ENCODE measurements at regions not wholly inside any gene's neighbourhood (a gene's known extent, or its start where the extent isn't known, plus 50 kb on each side); places are given as distances from the start of the nearest gene placed in this dataset.
"Not testable (repeated sequence)": the region's sequence is repeated elsewhere in the genome, so short reads cannot be mapped to it uniquely, and the experiment has no call there.

DNA sequence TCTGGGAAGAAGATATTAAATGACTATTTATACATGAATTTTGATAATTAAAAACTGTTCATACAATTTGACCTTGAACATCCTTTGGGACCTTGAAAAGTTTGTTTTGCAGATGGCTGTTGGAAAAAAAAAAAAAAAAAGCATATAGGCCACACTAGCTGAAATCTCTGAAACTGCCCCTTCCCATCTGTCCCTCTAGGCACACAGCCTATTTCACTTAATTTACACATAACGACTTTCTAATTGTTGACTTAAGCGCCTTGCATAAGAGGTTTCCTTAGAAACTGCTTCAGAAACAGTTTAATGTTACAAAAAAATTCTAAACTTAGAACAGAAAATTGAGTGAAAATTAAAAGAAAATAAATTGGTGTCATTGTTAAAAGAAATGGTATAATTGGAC is 131.0 kb downstream of the COX18 start:
- DNase-seq (ENCODE audit: low spot score), result no peak

DNA sequence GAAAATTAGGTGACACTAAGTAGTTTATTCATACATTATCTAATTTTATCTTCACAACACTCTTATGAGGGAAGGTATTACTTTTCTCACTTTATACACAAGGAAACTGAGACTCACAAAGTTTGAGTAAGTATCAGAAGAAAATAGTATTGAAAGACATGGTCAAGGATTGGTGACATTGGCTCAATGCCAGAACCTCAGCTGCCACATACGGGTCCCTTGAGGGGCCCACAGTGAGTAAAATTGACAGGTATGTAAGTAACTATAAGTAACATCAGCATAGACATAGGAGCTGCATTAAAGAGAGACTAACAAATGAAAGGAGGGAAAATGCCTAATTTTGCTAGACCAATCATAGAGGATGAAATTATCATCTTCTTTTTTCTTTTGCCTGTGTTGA is 134.1 kb downstream of the COX18 start:
- no peak for DNase-seq (ENCODE audit: low spot score)

DNA sequence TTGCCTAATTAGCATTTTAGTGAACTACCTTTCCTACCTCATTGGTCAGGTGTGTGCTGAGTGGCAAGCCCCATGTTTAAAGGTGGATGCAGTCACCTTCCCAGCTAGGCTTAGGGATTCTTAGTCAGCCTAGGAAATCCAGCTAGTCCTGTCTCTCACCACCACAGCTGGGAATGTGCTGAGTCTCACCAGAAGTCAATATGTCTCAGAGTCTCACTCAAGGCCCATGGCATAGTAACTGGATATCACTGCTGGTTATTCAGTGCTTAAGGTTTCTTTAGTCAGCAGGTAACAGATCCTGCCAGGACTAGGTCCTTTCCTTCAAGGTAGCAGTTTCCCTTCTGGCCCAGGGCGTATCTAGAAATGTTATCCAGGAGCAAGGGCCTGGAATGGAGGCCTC is 136.5 kb downstream of the COX18 start:
- no peak for DNase-seq (ENCODE audit: low spot score)

DNA sequence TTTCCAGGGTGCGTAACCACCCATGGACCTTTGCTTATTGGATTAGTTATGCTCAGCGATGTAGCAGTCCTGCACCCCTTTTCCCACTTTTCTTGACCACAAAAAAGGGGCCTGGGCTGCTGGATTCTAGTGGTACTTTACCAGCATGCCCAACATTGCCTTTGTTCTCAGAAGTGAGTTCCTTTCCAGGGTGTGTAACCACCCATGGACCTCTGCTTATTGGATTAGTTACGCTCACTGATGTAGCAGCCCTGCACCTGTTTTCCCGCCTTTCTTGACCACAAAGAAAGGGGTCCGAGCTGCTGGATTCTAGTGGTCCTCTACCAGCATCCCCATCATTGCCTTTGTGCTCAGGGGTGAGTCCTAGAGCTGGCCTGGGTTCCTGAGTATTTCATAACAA is 138.2 kb downstream of the COX18 start:
- no peak for DNase-seq (ENCODE audit: low spot score)

DNA sequence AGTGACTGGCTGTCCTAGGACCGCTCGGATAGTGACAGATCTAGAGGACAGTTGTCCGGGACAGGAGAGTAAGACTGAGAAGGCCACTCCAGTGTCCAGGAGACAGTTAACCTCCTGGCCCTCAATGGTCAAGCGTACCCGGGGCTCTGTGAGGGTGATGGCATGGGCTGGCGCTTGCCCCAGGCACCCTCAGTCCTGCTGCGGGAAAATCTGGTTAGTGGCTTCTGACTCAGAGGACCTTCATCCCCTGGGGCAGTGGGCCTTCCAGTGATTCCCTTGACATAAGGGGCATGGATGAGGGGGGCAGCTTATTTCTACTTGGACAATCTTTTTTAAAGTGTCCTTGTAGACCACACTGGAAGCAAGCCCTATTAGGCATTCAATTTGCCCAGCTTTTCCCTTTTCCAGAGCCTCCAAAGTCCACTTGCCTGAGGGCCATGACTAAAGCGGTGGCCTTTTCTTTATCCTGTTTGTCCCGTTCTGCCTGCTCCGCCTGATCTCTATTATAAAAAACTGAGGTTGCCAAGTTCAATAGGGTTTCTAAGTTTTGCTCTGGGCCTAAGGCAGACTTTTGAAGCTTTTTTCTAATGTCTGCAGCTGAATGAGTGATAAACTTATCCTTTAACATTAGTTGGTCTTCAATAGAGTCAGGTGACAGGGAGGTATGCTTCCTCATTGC is 139.8 kb downstream of the COX18 start:
- not testable (repeated sequence) for DNase-seq (ENCODE audit: low spot score)

DNA sequence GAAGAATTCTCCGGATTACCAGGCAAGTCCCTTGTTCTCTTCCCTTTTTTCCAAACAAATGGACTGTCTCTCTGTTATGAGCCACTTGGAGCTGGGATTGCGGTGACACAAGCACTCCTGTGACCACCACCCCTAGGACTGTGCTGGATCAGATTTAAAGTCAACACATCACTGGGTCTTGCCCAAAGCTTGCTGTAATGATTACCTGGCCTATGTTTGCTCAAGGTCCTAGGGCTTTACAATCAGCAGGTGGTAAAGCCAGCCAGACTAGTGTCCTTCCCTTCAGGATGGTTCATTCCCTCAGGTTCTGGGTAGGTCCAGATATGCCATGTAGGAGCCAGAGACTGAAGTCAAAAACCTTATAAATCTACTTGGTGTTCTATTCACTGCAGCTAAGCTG is 144.7 kb downstream of the COX18 start:
- DNase-seq (ENCODE audit: low spot score), result no peak

DNA sequence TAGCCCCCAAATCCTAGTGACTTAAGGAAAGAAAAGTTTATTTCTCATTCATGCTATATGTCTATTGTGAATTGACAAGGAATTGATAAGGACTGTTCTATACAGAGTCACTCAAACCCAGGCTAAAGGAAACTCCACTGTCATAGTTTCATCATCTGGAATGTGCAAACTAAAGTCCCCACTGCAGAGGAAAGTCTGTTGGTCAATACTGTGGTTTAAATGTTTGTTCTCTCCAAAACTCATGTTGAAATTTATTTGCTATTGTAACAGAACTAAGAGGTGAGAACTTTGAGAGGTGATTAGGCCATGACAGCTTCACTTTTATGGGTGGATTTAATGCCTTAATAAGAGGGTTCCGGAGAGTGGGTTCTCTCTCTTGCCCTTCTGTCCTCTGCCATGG is 149.6 kb downstream of the COX18 start:
- no peak for DNase-seq (ENCODE audit: low spot score)

DNA sequence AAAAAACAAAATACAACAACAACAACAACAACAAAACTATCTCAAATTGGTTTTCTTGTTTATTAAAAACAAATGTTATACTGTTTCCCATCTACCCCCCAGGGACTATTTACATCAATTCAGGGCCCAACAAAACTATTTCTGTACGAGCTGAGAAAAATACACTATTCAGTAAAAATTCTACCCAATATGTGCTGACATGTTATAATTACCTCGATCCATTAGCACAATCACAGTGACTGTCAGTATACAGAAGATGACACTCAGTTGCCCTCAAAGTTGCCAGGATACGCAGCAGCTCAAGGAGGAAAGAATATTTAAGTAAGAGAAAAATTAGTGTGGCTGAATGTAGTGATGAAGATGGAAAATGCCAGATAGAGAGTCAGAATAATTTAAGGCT is 150.1 kb downstream of the COX18 start:
- no peak for DNase-seq (ENCODE audit: low spot score)

DNA sequence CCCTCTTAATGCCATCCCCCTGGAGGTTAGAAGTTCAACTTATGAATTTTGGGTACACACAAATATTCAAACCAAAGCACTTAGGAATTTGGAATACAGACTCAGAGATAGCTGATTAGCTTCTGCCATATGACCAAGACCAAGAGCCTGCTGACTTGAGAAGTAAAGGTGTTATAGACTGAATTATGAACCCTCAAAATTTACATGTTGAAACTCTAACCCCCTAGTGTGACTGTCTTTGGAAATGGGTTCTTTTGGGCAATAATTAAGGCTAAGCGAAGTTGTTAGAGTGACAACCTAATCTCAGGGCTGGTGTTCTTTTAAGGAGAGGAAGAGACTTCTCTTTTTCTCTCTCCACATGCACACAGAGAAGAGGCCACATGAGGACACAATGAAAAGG is 151.2 kb downstream of the COX18 start:
- no peak for DNase-seq (ENCODE audit: low spot score)

DNA sequence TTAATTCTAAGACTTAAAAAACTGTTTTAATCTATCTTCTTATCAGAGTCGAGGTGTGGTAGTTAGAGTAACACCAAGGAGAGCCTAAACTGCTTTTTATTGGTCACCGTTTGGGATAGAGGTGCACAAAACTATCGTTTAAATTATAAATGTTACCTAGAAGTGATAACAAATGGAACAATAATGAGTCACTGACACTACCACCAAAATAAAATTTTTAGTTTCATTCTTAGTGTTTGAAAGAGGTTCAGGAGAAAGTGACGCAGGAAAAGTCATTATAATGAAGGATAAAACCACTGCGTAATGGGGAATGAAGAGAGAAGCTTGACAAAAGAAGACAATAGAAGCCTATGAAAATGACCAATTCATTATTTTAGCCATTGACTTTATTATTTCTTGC is 158.2 kb downstream of the COX18 start:
- no peak for DNase-seq (ENCODE audit: low spot score)

DNA sequence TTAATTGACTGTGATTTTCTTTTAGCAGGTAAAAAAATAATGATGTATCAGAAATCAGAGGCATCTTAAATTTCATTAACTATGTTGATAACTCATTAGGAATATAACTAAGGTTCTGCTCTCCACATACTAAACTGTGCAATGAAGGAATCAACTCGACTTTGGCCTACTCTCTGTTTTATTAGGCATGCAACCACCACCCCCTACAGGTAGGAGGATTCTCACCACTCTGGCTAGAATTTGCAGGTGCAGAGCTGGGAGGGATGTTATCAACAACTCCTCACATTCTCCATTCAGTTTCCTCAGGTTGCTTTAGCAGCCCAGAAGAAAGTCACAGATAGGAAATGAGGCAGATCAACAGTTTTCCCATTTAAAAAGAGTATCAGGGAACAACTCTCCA is 160.1 kb downstream of the COX18 start:
- no peak for DNase-seq (ENCODE audit: low spot score)

DNA sequence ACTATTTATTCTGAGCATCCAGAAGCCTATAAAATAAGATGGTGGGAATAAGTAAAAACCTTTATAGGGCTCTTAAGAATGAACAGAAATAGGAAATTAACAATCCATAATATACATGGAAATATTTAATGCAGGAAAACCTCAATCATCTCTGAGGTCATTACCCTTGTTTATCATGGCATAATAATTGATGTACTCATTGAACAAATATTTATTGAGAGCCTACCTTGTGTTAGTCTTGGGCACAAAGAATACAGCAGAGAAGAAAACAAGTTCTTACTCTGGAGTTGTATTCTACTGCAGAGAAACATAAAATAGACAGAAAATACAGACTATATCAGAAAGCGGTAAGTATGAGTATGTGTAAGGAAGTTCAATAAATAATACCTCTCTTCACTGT is 167.2 kb downstream of the COX18 start:
- no peak for DNase-seq (ENCODE audit: low spot score)

DNA sequence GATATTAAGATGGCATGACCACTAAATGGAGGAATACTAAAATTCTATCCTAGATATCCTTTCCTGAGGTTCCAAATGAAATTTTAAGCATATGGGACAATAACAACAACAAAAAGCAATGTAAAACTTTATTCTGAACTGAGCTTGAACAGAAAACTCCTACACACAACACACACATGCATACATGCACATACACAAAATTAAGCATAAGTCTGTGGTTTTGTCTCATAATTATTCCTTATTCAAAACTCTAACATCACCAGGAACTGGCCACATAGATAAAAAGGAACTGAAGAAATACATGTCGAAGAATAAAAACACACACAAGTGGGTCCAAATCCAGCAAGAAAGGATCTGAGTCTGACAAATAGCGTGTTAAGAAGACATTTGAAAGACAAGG is 168.0 kb downstream of the COX18 start:
- no peak for DNase-seq (ENCODE audit: low spot score)

DNA sequence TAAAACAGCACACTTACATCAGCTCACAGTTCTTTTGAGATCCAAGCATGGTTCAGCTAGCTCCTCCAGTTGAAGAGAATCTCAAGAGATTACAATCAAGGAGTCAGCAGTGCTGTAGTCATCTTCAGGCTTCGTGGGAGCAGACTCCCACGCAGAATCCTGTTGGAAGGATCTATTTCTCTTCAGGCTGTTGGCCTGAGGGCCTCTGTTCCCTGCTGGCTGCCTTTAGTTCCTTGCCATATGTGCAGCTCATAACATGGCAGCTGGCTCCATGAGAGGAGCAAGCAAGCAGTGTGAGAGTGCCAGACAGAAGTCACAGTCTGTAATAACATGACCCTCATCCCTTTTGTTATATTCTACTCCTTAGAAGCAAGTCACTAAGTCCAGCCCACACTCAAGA is 168.6 kb downstream of the COX18 start:
- no peak for DNase-seq (ENCODE audit: low spot score)

DNA sequence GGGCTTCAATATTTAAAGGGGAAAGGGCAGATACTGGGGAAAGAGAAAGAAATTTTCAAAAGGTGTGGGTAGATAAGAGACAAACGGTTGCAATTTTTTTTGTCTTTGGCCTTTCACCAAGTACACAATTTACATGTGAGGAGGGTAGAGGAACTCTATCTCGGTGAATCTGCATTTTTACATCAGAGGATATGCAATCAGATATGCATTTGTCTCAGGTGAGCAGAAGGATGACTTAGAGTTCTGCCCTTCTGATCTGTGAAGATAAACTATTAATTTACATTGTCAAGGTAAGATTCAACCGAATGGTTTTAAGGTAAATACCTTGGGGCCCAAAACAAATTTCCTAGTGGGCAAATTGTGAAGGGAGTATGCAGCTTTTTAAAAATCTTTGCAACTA is 169.9 kb downstream of the COX18 start:
- DNase-seq (ENCODE audit: low spot score), result no peak

DNA sequence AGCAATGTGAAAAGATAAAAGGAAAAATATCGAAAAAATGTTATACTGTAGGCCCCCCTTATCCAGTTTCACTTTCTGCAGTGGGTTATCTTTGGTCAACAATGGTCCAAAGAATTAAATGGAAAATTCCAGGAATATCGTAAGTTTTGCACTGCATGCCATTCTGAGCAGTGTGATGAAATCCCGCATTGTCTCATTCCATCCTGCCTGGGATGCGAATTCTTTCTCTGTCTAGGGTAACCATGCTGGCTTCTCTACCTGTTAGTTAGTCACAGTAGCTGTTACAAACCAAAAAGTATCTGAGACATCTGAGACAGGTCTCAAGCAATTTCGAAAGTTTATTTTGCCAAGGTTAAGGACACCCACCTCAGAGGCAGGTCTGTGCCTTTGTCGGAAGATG is 170.3 kb downstream of the COX18 start:
- no peak for DNase-seq (ENCODE audit: low spot score)

DNA sequence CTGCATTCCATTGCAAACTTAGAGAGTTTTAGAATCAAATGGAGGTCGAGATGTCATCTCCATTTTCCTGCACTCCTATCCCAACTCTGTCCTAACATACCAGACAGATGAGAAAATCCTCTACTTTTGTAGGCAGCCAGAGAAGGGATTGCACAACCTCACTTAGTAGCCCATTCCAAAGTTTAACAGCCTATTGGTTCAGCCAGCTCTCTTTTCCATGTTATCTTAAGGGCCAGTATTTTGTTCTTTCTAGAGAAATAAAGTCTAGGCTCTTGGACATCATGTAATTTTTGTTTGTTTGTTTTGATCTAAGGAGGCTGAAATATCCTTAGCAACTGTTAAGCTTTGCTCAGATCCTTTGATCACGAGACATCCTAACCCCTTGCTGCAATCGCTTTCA is 173.0 kb downstream of the COX18 start:
- no peak for DNase-seq (ENCODE audit: low spot score)

DNA sequence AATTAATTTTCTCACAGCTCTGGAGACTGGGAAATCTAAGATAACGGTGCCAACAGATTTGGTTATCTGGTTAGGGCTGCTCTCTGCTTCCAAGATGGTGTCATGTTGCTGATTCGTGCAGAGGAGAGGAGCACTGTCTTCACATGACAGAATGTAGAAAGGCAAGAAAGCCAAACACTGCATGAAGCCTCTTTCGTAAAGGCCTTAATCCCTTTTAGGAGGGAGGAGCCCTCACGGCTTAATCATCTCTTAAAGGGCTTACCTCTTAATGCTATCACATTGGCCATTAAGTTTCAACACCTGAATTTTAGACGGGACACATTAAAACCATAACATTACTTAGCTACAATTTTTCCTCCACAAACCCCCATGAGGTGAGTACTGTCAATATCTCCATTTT is 174.1 kb downstream of the COX18 start:
- no peak for DNase-seq (ENCODE audit: low spot score)

DNA sequence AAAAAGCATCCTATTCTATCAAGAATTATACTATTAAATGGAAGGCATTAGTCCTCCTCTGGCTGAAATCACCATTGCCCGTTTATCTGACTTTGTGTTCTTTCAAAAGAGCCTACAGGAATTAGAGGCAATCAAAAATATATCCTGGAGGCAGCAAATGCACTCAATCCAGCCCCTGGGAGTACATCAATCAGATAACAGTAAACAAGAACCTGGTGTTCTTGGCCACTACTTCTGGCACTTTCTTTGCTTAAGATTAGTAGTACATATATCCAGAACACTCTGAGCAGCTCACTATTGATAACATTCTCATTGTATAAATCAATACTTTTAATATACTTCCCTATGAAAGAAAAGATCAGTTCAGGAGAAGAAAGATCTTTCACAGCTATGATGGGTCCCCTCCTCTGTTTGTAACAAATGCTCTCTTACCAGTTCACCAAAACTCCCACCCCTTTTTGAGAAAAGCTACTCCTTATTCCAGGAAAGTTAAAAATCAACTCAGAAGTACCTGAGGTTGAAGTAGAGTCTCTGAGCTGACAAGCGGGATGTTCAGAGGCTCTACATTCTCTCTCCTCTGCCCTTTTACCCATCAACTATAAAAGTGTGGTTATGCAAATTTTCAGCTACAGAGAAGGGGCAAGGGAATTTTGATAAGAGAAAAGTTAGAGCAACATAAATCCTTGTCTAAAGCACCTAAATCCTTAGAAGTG is 176.0 kb downstream of the COX18 start:
- DNase-seq (ENCODE audit: low spot score), result no peak

DNA sequence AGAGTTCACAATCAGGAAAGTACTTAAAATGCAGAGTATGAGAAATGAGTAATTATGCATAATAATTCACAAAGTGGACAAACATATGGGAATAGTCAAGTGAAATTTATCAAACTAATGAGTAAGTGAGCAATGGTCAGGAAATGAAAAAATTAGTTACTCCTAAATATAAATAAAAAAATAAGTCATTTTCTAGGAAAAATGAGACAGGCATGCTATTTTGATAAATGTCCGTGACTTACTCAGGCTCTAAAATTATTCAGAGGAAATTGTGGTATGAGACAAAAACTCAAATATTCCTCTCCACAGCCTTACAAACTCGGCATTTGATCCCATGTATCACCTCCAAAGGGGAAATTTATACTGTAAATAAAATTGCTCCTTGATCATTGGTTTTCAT is 181.2 kb downstream of the COX18 start:
- no peak for DNase-seq (ENCODE audit: low spot score)

DNA sequence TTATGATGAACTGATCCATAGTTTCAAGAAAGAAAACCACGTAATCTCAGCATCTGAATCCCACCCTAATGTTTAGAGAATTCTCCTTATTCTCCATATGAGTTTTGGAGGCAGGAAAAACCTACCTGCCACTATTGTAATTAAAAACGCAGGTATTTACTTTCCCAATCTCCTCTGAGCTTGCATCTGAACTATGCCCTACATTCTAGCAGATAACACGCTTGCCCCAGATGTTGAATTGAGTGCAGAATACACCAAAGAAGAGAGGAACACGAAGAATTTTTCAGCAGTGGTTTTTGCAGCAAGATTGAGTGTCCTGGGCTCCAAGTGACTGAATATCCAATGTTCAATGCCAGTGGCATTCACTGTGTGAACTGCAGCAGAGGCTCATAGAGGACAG is 182.4 kb downstream of the COX18 start:
- DNase-seq (ENCODE audit: low spot score), result no peak

DNA sequence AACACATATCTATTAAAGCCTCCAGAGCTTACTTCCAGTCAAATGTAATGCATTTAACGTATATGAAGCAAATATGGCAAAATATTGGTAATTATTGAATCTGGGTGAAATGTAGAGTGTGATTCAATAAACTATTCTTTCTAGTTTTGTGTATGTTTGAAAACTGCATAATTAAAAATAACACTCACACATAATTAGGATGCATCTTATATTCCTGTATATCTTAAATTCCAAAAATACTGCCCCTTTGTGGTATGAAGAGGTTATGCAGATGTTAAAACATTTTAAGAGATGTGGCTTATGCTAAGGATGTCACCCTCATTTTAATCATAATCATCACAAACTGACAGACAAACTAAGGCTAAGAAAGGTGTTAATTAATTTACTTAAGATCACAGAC is 182.9 kb downstream of the COX18 start:
- DNase-seq (ENCODE audit: low spot score), result no peak

DNA sequence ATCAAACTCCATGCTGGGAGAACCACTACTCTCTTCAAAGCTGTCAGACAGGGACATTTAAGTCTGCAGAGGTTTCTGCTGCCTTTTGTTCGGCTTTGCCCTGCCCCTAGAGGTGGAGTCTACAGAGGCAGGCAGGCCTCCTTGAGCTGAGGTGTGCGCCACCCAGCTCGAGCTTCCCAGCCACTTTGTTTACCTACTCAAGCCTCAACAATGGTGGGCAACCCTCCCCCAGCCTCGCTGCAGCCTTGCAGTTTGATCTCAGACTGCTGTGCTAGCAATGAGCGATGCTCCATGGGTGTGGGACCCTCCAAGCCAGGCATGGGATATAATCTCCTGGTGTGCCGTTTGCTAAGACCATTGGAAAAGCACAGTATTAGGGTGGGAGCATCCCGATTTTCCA is 185.3 kb downstream of the COX18 start:
- DNase-seq (ENCODE audit: low spot score), result not testable (repeated sequence)

DNA sequence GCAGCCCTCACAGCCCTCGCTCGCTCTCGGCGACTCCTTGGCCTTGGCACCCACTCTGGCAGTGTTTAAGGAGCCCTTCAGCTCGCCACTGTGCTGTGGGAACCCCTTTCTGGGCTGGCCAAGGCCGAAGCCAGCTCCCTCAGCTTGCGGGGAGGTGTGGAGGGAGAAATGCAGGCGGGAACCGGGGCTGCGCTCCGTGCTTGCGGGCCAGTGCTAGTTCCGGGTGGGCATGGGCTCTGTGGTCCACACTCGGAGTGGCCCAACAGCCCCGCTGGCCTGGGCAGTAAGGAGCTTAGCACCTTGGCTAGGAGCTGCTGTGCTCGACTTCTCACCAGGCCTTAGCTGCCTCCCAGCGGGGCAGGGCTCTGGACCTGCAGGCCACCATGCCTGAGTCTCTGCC is 192.6 kb downstream of the COX18 start:
- no peak for DNase-seq (ENCODE audit: low spot score)

All from hematopoietic multipotent progenitor cell treated with erythropoietin and hydrocortisone succinate and interleukin-3 and kit ligand, for 17 days (in vitro differentiated cells).